Dermis blood vessel endothelial cell (primary cell): ENCODE measurements at regions not wholly inside any gene's neighbourhood (a gene's known extent, or its start where the extent isn't known, plus 50 kb on each side); places are given as distances from the start of the nearest gene placed in this dataset.
"Not testable (repeated sequence)": the region's sequence is repeated elsewhere in the genome, so short reads cannot be mapped to it uniquely, and the experiment has no call there.

ENCODE experiments used
- DNase-seq: peaks from one replicate; pipeline ENCODE4 v3.0.0; 2010

GRCh38 chr4:122100508-122100907 lies 51.6 kb upstream of the BLTP1 start:
- no peak for DNase-seq

DNA sequence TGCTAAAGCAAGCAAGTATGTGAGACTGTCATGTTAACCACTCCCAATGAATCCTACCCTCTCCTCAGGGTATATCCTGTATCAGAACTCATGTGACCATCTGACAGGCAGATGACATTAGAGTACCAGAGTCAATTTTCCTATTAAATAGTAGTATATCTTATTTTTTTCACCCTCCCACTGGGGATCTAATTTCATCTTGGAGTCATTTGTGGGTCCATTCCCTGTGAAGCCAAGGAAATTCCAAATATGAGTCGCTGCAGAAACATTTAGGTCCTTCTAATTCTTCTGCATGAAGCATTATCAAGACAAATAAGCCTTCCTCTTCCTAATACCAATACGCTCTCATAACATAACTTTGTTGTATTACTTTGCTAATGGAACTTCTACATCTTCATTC lies 52.2 kb upstream of the BLTP1 start:
- peak; percentile 4 for DNase-seq

DNA sequence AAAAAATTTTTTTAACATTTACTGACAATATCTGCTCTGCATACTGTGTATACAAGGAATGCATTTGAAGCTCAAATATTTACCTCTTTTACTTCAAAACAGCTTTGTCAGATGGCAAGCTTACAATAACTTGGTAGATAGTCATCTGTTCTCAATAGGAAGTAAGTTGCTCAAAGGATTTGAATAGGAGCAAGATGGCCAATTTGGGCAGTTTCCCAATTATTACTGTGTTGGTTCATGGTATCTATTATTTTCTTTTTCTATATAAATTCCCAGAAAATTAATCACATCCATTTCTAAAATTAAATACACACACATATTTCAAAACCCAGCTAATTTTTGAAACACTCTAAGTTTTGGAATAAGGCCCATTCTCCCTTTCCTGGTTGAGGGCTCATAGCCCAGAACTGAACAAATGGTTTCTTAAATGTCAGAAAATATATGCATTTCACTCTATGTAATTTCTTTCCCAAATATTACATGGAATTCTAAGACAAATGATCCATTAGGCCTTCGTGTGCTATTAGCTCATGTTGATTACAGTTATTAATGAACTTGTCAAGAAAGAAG lies 60.2 kb upstream of the BLTP1 start:
- no peak for DNase-seq

DNA sequence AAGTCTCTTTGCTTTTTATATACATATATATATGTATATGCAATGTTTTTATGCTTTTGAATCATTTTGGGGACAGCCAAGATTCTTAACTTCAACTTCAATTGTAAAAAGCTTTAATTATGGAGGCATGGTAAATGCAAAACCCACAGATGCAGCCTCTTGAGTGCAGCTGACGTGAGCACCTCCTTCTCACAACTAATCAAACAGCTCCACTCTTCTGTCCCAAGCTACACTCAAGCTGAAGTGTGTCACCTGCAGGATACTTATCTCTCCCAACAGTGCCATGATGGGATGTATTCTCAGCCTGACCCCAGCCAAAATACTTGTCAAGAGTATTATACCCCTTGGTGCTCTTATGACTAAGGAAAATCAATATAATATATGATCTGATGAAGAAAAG lies 60.7 kb upstream of the BLTP1 start:
- DNase-seq = no peak

DNA sequence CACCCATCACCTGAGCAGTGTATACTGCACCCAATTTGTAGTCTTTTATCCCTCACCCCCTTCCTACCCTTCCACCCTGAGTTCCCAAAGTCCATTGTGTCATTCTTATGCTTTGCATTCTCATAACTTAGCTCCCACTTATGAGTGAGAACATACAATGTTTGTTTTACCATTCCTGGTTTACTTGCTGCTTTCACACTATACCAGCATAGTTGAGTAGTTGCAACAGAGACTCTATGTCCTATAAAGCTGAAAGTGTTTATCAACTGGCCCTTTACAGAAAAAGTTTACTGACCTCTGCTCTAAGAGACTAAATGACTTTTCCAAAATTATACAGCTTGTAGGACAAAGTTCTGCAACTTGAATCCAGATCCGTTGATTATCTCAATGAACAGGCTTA lies 61.1 kb upstream of the BLTP1 start:
- no peak for DNase-seq

- no peak for DNase-seq
These were observed 65.6 kb upstream of the BLTP1 start for GRCh38 chr4:122086338-122087065.

- no peak for DNase-seq
These were observed 68.1 kb upstream of the BLTP1 start for GRCh38 chr4:122083989-122084388.

- DNase-seq = no peak
These were observed 68.8 kb upstream of the BLTP1 start for GRCh38 chr4:122083351-122083750.

DNA sequence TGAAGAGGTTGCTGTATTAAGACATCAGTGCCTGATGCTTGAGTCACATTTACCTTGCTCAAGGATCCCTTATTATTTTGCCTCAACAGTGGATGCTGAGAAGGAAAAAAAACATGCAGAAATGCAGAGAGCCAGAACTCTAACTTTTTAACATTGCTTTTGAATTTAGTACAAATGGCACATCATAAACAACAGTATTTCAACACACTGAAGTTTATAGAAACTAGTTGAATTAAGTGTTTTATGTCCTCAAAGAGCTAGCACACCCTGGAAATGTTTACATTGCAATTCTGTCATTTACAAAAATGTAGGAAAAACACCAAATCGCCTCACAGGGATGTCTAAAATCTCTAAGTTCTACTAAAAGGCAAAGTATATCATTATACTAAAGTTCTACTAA lies 69.5 kb upstream of the BLTP1 start:
- no peak for DNase-seq

DNA sequence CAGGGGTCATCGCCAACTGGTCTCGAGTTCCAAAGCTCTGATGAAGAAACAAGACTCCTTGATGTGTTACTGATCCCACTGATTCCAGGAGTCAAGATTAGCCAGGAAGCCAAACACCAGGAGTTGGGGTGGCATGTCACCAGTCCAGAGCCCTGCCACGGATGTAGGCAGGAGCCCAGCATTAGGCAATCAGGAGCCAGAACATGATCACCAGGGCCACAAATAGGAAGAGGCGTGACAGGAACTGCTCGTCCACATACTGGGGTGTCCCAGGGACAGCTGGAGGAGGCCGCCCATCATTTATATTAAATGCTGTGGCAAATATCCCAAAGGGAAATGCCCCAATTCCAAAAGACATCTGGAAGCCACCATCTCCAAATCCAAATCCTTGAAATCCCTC lies 74.5 kb upstream of the BLTP1 start:
- not testable (repeated sequence) for DNase-seq

DNA sequence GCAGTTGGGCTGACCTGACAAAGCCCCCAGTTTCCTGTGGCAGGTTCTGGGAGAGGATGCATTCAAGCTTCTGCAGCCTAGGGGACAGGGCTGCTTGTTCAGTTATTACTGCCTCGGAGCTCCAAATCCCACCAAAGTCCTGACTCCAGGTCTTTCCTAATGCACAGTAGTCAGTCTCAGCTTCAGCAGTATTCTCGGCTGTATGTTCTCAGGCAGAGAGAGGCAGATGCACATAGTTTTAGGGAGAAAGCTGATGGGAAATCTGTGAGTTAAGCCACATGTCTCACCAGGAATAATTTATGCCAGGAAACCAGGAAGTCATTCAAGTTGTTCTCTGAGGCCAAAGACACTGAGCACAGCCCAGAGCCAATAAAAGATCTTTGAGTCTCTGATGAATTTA lies 75.3 kb upstream of the BLTP1 start:
- not testable (repeated sequence) for DNase-seq

DNA sequence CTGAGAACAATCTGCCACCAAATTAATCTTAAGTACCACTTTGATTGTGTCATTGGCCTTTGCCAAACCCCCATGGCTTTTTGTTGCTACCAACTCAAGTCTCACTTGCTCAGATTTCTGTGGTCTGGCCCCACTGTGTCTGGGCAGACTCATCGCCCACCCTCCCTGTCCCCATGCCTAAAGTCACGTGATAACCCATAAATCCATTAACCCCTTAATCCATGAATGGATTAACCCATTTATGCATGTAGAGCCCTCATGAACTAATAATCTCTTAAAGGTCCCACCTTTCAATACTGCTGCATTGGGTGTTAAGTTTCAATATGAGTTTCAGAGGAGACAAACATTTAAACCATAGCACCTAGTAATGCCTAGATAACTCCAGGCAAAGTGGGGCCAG lies 78.5 kb upstream of the BLTP1 start:
- DNase-seq = no peak

- DNase-seq = no peak
These were observed 86.2 kb upstream of the BLTP1 start for GRCh38 chr4:122065915-122066314.

DNA sequence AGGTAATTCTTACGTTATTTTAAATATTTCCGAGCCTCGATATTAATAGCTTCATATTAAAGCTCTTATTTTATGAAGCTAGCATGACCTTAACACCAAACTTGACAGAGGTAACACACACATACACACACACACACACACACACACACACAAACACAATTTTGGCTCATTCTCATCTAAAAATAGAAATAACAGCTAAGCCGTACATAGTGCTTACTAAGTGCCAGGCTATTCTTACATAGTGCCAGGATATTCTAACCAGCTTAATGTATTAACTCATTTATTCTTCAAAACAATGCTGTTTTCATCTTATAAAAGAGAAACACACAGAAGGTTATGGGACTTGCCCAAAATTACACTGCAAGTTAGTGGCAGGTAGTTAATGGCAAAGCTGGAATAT lies 87.0 kb upstream of the BLTP1 start:
- no peak for DNase-seq

GRCh38 chr4:122053186-122053585 lies 98.9 kb upstream of the BLTP1 start:
- no peak for DNase-seq

DNA sequence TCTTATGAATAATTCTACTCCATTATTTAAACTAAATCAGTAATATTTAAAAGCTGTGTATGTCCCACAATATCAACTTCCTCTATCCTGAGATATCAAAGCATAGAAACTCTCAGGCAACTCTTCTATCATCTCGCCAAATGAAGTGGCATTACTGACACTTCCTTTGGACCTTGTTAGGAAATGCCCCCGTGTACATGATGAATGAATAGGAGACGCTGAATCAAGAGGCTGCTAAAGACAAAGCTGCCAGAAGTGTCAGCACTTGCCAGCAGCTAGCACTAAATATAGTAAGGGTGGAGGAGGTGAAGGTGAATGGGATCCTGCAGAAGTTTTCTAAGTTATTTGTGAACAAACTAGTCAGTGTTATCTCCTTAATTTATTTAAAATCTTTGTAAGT lies 99.5 kb upstream of the BLTP1 start:
- DNase-seq = no peak

- DNase-seq = no peak
These were observed 99.0 kb upstream of the TRPC3 start for GRCh38 chr4:122050841-122051240.

DNA sequence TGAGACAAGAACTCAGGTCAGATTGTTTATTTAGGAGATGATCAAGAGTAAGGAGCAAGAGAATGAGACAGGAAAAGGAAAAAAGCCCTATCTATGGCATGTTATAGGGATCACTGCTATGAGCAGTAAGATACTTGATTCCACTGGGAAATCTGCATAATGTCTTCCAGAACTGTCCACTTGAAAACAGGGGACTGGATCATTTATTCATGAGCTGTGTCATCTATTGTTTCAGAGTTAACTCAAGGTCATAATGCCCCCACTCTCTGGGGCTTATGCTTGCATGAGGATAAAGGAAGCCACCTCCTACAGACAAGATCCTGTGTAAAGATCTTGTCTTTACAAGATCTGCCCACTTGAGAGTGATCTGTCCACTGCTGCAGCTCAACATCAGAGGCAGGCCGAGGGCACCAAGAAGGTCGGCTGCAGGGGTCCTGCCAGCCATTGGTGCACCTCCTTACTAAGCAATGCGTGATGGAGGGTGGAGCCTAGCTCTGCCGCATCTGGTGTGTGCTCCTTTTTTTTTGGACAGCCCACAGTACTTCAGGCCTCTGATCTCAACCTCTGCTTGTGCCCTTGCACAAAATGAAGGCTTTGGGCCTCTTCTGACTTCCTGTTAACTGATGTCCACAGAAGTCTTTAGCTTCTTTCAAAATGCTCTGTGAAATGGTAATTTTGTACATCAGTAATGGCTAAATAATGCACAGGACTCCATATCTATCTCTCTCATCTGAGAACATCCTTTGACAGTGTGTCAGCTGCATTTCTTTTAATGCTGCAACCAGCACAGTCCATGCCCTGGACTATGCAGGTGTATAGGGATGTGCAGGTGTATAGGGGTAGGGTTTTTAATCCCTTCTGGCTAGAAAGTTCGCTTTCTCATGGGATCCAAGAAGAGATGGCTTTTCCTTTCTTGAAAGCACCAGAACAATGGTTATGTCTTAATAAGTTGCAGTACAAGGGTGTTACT lies 95.9 kb upstream of the TRPC3 start:
- DNase-seq = peak; percentile 4

- DNase-seq = no peak
These were observed 94.4 kb upstream of the TRPC3 start for GRCh38 chr4:122046255-122046654.

GRCh38 chr4:122045533-122045932 lies 93.7 kb upstream of the TRPC3 start:
- peak; percentile 87 for DNase-seq

GRCh38 chr4:122044501-122044900 lies 92.6 kb upstream of the TRPC3 start:
- no peak for DNase-seq

DNA sequence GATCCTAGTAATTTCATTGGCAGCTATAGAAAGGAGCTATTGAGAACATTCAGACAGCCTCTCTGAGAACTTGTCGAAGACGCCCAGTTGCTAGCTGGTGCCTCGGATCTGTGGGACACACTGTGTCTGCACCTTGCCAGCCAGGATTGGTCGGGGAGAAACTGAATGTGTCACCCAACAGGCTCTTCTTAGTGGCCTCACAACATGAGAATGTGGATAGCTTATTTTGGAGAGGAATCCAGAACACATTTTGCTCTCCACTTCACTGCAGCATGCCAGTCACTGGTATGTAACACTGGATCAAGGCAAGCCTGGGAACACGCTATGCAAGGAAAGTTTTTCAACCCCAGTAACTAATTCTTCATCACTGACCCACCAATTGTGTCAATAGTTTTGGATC lies 89.5 kb upstream of the TRPC3 start:
- no peak for DNase-seq

GRCh38 chr4:122038896-122039295 lies 87.0 kb upstream of the TRPC3 start:
- no peak for DNase-seq

DNA sequence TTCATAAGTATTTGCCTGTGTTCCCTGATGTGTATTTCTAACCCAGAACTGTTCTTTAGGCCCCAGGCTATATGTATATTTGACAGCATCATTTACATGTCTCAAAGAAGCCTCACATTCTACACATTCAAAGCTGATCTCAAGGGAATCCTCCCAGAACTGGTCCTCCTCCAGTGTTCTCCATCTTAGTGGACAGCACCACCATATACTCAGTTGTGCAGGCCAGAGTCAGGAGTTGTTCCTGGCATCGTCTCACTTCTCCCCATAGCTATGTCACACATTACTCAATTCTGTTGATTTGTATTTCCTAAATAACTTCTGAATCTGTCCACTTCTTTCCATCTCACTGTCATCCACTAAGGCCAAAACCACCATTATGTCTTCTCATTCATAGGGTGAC lies 82.8 kb upstream of the TRPC3 start:
- DNase-seq = no peak
